Fibroblast of lung (primary cell): ENCODE measurements at regions not wholly inside any gene's neighbourhood (a gene's known extent, or its start where the extent isn't known, plus 50 kb on each side); places are given as distances from the start of the nearest gene placed in this dataset.

Experiments
- DNase-seq, 2 donors: peaks; one replicate each; pipeline versions ENCODE4 v3.0.0 to v3.0.0-alpha.2; 2010; ENCODE audit warnings: low read depth in 2 of 2
- H2AFZ ChIP-seq: 2 replicates; pipeline ENCODE4 v1.5.1; 2012; ENCODE audit warnings: low read length, control low read depth, inconsistent platforms
- H3K27ac ChIP-seq: 2 replicates; pipeline ENCODE4 v1.5.1; 2011; ENCODE audit warnings: low read length, control low read depth; ENCODE audit not compliant: insufficient read depth
- H3K27me3 ChIP-seq: 2 replicates; pipeline ENCODE4 v1.5.1; 2011; ENCODE audit warnings: mild to moderate bottlenecking, low read length; ENCODE audit not compliant: control insufficient read depth, insufficient read depth
- H3K36me3 ChIP-seq: 2 replicates; pipeline ENCODE4 v1.5.1; 2011; ENCODE audit warnings: low read length; ENCODE audit not compliant: control insufficient read depth, insufficient read depth
- H3K4me1 ChIP-seq: 2 replicates; pipeline ENCODE4 v1.5.1; 2011; ENCODE audit warnings: low read length; ENCODE audit not compliant: control insufficient read depth, insufficient read depth; ENCODE audit errors: extremely low read depth
- H3K4me2 ChIP-seq: 2 replicates; pipeline ENCODE4 v1.5.1; 2011; ENCODE audit warnings: low read length, control low read depth; ENCODE audit not compliant: insufficient read depth; ENCODE audit errors: extremely low read depth
- H3K4me3 ChIP-seq, 4 experiments: fragments of 200-600 bp in 1 of 4; sonication (generic) in 1 of 4; replicated peaks in 1 of 4; 2 replicates each; pipeline ENCODE4 v1.5.1; 2011 to 2016; ENCODE audit warnings: low read length in 4 of 4, low read depth in 3 of 4, mild to moderate bottlenecking in 3 of 4, control low read depth in 2 of 4, inconsistent platforms in 1 of 4, mixed read lengths in 1 of 4; ENCODE audit not compliant: insufficient read depth in 1 of 4; ENCODE audit errors: control extremely low read depth in 1 of 4
- H3K79me2 ChIP-seq: 2 replicates; pipeline ENCODE4 v1.5.1; 2012; ENCODE audit warnings: mild to moderate bottlenecking, low read length, inconsistent platforms; ENCODE audit not compliant: control insufficient read depth, insufficient read depth
- H3K9ac ChIP-seq: 2 replicates; pipeline ENCODE4 v1.5.1; 2011; ENCODE audit warnings: mild to moderate bottlenecking, low read length, control low read depth; ENCODE audit not compliant: insufficient read depth
- H3K9me3 ChIP-seq: 2 replicates; pipeline ENCODE4 v1.5.1; 2012; ENCODE audit warnings: low read depth, low read length; ENCODE audit not compliant: control insufficient read depth, insufficient read depth
- H4K20me1 ChIP-seq: 2 replicates; pipeline ENCODE4 v1.5.1; 2011; ENCODE audit warnings: low read length; ENCODE audit not compliant: control insufficient read depth, insufficient read depth; ENCODE audit errors: extremely low read depth
- EZH2 ChIP-seq: IDR thresholded peaks from 2 replicates; pipeline ENCODE4 v1.5.1; 2012; ENCODE audit warnings: low read length, control low read depth, mild to moderate bottlenecking; ENCODE audit errors: missing control alignments
- TF ChIP-seq, protein P1 (sequence below), 2 donors: IDR thresholded peaks in 1 of 2; conservative IDR thresholded peaks in 1 of 2; 1 replicate in 1 of 2; 2 replicates in 1 of 2; pipeline ENCODE4 v1.5.1; 2011 to 2012; ENCODE audit warnings: low read length in 2 of 2, control low read depth in 1 of 2, inconsistent platforms in 1 of 2, low read depth in 1 of 2, mild to moderate bottlenecking in 1 of 2

DNA sequence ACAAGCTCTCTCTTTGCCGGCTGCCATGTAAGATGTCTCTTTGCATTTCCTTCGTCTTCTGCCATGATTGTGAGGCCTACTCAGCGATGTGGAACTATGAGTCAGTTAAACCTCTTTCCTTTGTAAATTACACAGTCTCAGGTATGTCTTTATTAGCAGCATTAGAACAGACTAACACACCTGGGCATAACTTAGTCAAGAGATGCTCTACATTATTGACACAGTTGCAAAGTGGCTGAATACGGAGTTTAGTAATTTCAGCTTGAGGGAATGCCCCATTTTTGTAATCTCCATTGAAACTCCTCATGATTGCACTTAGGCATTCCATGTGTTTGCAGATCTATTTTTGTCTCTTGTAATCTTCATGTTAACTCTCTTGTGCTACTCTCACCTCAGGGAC is 299.5 kb upstream of the HAND2 start:
- Histone ChIP-seq H3K9me3 (no peaks in the 10 kb centered on the region), H3K4me2 (no peak overlapping the region), H3K9ac (no peak overlapping the region), H3K4me3 (no peak overlapping the region), H3K79me2 (no peaks in the 10 kb centered on the region), H2AFZ (no peak overlapping the region), H3K4me1 (no peaks in the 10 kb centered on the region), H3K27ac (no peak overlapping the region), H3K27me3 (no peaks in the 10 kb centered on the region), H4K20me1 (no peaks in the 10 kb centered on the region), H3K36me3 (no peaks in the 10 kb centered on the region)
- DNase-seq, result no peak
- TF ChIP-seq EZH2, result no peak
- TF ChIP-seq, protein P1, sequence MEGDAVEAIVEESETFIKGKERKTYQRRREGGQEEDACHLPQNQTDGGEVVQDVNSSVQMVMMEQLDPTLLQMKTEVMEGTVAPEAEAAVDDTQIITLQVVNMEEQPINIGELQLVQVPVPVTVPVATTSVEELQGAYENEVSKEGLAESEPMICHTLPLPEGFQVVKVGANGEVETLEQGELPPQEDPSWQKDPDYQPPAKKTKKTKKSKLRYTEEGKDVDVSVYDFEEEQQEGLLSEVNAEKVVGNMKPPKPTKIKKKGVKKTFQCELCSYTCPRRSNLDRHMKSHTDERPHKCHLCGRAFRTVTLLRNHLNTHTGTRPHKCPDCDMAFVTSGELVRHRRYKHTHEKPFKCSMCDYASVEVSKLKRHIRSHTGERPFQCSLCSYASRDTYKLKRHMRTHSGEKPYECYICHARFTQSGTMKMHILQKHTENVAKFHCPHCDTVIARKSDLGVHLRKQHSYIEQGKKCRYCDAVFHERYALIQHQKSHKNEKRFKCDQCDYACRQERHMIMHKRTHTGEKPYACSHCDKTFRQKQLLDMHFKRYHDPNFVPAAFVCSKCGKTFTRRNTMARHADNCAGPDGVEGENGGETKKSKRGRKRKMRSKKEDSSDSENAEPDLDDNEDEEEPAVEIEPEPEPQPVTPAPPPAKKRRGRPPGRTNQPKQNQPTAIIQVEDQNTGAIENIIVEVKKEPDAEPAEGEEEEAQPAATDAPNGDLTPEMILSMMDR (conservative IDR thresholded peaks at IDR 0.05 in 1 of 2, IDR thresholded peaks at IDR 0.05 in 1 of 2; ENCODE audit: low read depth in 1 of 2, low read length in 2 of 2), result no peak

DNA sequence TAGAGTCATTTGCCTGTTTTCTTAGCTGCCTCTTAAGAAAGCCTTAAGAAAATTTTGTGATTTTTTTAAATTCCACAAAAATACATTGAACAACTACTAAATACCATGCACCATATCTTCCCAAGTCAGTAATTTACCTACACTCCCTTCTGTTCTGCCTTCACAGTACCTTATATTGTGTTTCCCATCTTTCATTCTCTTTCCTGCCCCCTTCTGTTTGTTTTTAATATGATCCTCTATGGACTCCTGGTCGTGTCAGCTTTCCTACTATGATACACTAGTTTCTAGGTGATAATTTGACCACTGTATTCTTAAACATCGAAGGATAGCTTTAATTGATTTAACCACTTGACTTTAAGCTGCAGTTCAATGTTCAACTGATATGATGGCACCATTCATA is 297.7 kb upstream of the HAND2 start:
- TF ChIP-seq EZH2, result no peak
- TF ChIP-seq, protein P1 (conservative IDR thresholded peaks at IDR 0.05 in 1 of 2, IDR thresholded peaks at IDR 0.05 in 1 of 2; ENCODE audit: low read depth in 1 of 2, low read length in 2 of 2), result no peak
- H3K9me3 ChIP-seq, result no peaks in the 10 kb centered on the region
- no peak for DNase-seq
- H3K4me3 ChIP-seq, result no peak overlapping the region
- no peak overlapping the region for H3K4me2 ChIP-seq
- no peaks in the 10 kb centered on the region for H3K36me3 ChIP-seq
- no peak overlapping the region for H2AFZ ChIP-seq
- no peaks in the 10 kb centered on the region for H3K79me2 ChIP-seq
- no peaks in the 10 kb centered on the region for H3K4me1 ChIP-seq
- H3K27me3 ChIP-seq, result no peaks in the 10 kb centered on the region
- H4K20me1 ChIP-seq, result no peaks in the 10 kb centered on the region
- H3K27ac ChIP-seq, result no peak overlapping the region
- no peak overlapping the region for H3K9ac ChIP-seq

DNA sequence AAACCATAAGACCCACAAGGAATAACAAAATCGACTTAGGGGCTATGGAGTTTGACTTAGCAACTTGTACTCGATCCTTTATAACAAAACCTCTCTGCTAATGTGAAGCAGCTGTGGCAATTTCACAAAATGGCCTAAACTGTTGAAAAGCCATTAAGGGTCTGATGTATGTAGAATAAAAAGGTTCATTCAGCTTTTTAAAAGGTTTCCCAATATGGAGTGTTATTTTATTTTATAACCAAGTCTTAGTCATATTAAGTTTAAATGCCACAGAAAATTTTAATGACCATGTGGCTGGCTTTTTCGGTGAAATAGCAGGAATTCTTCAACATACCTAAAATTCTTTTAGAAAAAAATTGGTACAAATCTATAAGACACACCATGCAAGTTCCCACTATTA is 291.8 kb upstream of the HAND2 start:
- H3K9me3 ChIP-seq, result no peaks in the 10 kb centered on the region
- H3K79me2 ChIP-seq, result no peaks in the 10 kb centered on the region
- H4K20me1 ChIP-seq, result no peaks in the 10 kb centered on the region
- no peak overlapping the region for H3K4me2 ChIP-seq
- peak in 1 of 2 donors; percentile 62 for DNase-seq
- no peak overlapping the region for H3K9ac ChIP-seq
- H3K27me3 ChIP-seq, result no peaks in the 10 kb centered on the region
- H3K27ac ChIP-seq, result no peak overlapping the region
- H3K4me1 ChIP-seq, result no peaks in the 10 kb centered on the region
- no peaks in the 10 kb centered on the region for H3K36me3 ChIP-seq
- H2AFZ ChIP-seq, result no peak overlapping the region
- no peak overlapping the region for H3K4me3 ChIP-seq
- TF ChIP-seq, protein P1 (conservative IDR thresholded peaks at IDR 0.05 in 1 of 2, IDR thresholded peaks at IDR 0.05 in 1 of 2; ENCODE audit: low read depth in 1 of 2, low read length in 2 of 2), result no peak
- no peak for TF ChIP-seq EZH2
